OCI-LY7 (cell line): ENCODE measurements at regions not wholly inside any gene's neighbourhood (a gene's known extent, or its start where the extent isn't known, plus 50 kb on each side); places are given as distances from the start of the nearest gene placed in this dataset.

Source experiments
- BruUV-seq: library from RNA; stranded (reverse); fragments of 400-500 nt; replicated peaks from 2 replicates; lab custom pipeline; 2021; lab: Mats Ljungman, UMichigan
- CTCF ChIA-PET: fragments of 300-600 bp; sonication (Branson Sonifier 250); formaldehyde crosslinking; loops from one replicate; lab custom pipeline; 2022; ENCODE audit warnings: antibody characterized with exemption; ENCODE audit not compliant: unreplicated experiment; lab: Charles Lee
- POLR2A ChIA-PET: fragments of 300-600 bp; sonication (Branson Sonifier 250); formaldehyde crosslinking; loops from one replicate; lab custom pipeline; 2022; ENCODE audit warnings: antibody characterized with exemption; lab: Charles Lee
- DNase-seq: peaks from one replicate; pipeline ENCODE4 v3.0.0-alpha.2; 2015; ENCODE audit warnings: low spot score
- H2AFZ ChIP-seq: fragments of 200-600 bp; sonication (generic), shearing (Covaris generic); 2 replicates; pipeline ENCODE4 v1.6.1; 2014; ENCODE audit warnings: mild to moderate bottlenecking, antibody characterized with exemption, low read length, moderate library complexity
- H3K27ac ChIP-seq: fragments of 200-600 bp; sonication (generic); 2 replicates; pipeline ENCODE4 v1.5.1; 2014; ENCODE audit warnings: mixed run types, low read depth, mild to moderate bottlenecking, moderate library complexity, low read length, inconsistent platforms; ENCODE audit not compliant: poor library complexity, severe bottlenecking
- H3K36me3 ChIP-seq: fragments of 200-600 bp; sonication (generic); 2 replicates; pipeline ENCODE4 v1.6.1; 2014; ENCODE audit warnings: mild to moderate bottlenecking, antibody characterized with exemption, low read length, moderate library complexity, mixed read lengths; ENCODE audit not compliant: insufficient read depth
- H3K4me1 ChIP-seq: fragments of 200-600 bp; sonication (generic); 2 replicates; pipeline ENCODE4 v1.5.1; 2014; ENCODE audit warnings: mild to moderate bottlenecking, low read length; ENCODE audit not compliant: insufficient read depth, poor library complexity, severe bottlenecking
- H3K4me2 ChIP-seq: fragments of 200-600 bp; sonication (generic); 2 replicates; pipeline ENCODE4 v1.6.1; 2014; ENCODE audit warnings: mild to moderate bottlenecking, low read length
- H3K4me3 ChIP-seq: fragments of 200-600 bp; sonication (generic); 2 replicates; pipeline ENCODE4 v1.5.1; 2014; ENCODE audit warnings: mild to moderate bottlenecking, low read depth, low read length; ENCODE audit not compliant: poor library complexity, severe bottlenecking
- H3K79me2 ChIP-seq: fragments of 200-600 bp; sonication (generic); 2 replicates; pipeline ENCODE4 v1.6.1; 2016; ENCODE audit warnings: low read depth, mild to moderate bottlenecking, low read length, moderate library complexity, mixed read lengths; ENCODE audit not compliant: insufficient read depth
- H3K9me2 ChIP-seq: fragments of 200-600 bp; sonication (generic); 2 replicates; pipeline ENCODE4 v1.6.1; 2016; ENCODE audit warnings: mild to moderate bottlenecking, low read length, mixed read lengths; ENCODE audit not compliant: insufficient read depth
- H3K9me3 ChIP-seq: fragments of 200-600 bp; sonication (generic); 2 replicates; pipeline ENCODE4 v1.6.1; 2014; ENCODE audit warnings: mild to moderate bottlenecking, mixed run types, low read length, mixed read lengths
- H4K20me1 ChIP-seq: fragments of 200-600 bp; sonication (generic); 2 replicates; pipeline ENCODE4 v1.6.1; 2014; ENCODE audit warnings: mild to moderate bottlenecking, antibody characterized with exemption, low read length, moderate library complexity, mixed read lengths; ENCODE audit not compliant: insufficient read depth
- EZH2phosphoT487 ChIP-seq: fragments of 200-600 bp; sonication (generic); IDR thresholded peaks from 2 replicates; pipeline ENCODE4 v1.6.1; 2018; ENCODE audit warnings: low read depth, borderline replicate concordance, mild to moderate bottlenecking, mixed run types, antibody characterized with exemption, low read length, moderate library complexity, mixed read lengths
- intact Hi-C: fragments of 100-400 bp; cut with micrococcal nuclease; formaldehyde crosslinking; loops from one replicate; pipeline ENCODE4 v1.10.0; 2022; ENCODE audit not compliant: unreplicated experiment
- TF ChIP-seq, protein P1 (sequence below): fragments of 200-600 bp; sonication (generic); conservative IDR thresholded peaks from 2 replicates; pipeline ENCODE4 v1.5.1; 2014; ENCODE audit warnings: mild to moderate bottlenecking, antibody characterized with exemption, low read length, moderate library complexity, mixed read lengths

DNA sequence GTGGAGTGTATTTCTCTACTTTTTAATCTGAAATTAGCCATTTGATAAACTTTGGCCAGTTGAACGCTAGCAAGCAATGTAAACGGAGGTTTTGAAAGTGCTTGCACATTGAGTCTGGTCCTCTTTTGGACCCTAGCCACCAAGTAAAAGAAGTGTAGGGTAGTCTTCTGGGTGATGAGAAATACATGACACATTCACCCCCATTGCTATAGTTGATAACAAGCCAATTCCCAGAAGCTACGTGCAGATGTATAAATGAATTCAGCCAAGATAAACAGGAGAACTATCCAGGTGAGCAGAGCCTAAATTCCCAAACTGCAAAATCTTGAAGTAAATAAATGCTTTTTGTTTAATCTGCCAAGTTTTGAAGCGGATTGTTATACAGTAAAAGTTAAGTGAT is 965.4 kb upstream of the GRIA3 start:
- no peak for DNase-seq
- H3K27ac ChIP-seq = no peak overlapping the region
- ChIA-PET POLR2A (no interaction called here), CTCF (no interaction called here)
- H3K9me3 ChIP-seq = no peaks in the 10 kb centered on the region
- no peak overlapping the region for H2AFZ ChIP-seq
- no peaks in the 10 kb centered on the region for H4K20me1 ChIP-seq
- no peaks in the 10 kb centered on the region for H3K79me2 ChIP-seq
- no peaks in the 10 kb centered on the region for H3K4me1 ChIP-seq
- H3K4me3 ChIP-seq = no peak overlapping the region
- no TSS peak for BruUV-seq
- intact Hi-C loops = no loop called here
- no peak overlapping the region for H3K4me2 ChIP-seq
- H3K9me2 ChIP-seq = no peaks in the 10 kb centered on the region
- no peaks in the 10 kb centered on the region for H3K36me3 ChIP-seq
- TF ChIP-seq, protein P1, sequence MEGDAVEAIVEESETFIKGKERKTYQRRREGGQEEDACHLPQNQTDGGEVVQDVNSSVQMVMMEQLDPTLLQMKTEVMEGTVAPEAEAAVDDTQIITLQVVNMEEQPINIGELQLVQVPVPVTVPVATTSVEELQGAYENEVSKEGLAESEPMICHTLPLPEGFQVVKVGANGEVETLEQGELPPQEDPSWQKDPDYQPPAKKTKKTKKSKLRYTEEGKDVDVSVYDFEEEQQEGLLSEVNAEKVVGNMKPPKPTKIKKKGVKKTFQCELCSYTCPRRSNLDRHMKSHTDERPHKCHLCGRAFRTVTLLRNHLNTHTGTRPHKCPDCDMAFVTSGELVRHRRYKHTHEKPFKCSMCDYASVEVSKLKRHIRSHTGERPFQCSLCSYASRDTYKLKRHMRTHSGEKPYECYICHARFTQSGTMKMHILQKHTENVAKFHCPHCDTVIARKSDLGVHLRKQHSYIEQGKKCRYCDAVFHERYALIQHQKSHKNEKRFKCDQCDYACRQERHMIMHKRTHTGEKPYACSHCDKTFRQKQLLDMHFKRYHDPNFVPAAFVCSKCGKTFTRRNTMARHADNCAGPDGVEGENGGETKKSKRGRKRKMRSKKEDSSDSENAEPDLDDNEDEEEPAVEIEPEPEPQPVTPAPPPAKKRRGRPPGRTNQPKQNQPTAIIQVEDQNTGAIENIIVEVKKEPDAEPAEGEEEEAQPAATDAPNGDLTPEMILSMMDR = no peak
- no peak for TF ChIP-seq EZH2phosphoT487

DNA sequence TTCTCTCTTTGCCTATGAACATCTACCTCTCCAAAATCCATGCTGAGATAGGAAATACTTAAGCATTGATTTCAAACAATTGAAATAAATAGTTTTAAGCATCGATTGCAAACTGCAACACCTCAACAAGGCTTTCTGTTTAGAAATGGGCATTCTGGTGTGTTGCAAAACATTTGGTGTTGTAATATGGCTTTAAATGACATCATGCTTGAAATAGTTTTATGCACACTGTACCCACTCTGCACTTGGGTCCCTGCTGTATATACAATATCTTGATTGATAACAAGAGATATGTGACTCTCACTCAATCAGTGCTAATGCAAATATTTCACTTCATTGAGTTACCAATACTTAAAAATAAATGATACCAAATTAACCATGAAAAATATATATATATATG is 964.9 kb upstream of the GRIA3 start:
- BruUV-seq = no TSS peak
- H3K9me2 ChIP-seq = no peaks in the 10 kb centered on the region
- H3K36me3 ChIP-seq = no peaks in the 10 kb centered on the region
- POLR2A ChIA-PET = no interaction called here
- H3K79me2 ChIP-seq = no peaks in the 10 kb centered on the region
- CTCF ChIA-PET = no interaction called here
- H3K4me3 ChIP-seq = no peak overlapping the region
- H3K4me1 ChIP-seq = no peaks in the 10 kb centered on the region
- no peak overlapping the region for H3K4me2 ChIP-seq
- no peak overlapping the region for H3K27ac ChIP-seq
- H2AFZ ChIP-seq = no peak overlapping the region
- intact Hi-C loops = no loop called here
- no peak for DNase-seq
- no peaks in the 10 kb centered on the region for H3K9me3 ChIP-seq
- no peaks in the 10 kb centered on the region for H4K20me1 ChIP-seq
- no peak for TF ChIP-seq EZH2phosphoT487
- TF ChIP-seq, protein P1 = no peak

DNA sequence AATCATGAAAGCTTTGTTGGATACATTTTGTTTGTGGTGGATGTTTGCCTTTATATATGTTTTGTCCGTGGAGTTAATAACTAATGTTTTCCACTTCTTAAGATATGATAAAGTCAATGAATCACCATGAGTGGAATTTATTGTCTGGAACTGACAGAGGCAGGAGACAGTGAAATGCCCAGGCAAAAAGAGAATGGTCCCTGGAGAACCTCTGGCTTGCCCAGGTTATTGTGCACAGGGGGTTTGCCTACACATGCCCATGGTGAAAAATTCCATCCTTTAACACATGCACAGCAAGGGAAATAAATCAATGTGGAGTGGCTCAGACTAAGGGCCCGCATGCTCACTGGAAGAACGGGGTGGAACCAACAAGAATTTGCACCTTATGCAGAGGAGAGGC is 964.3 kb upstream of the GRIA3 start:
- BruUV-seq = no TSS peak
- H3K79me2 ChIP-seq = no peaks in the 10 kb centered on the region
- CTCF ChIA-PET = no interaction called here

More for the DNA sequence above, 964.3 kb upstream of the GRIA3 start:
- no peak for DNase-seq
- Histone ChIP-seq H3K27ac (no peak overlapping the region), H3K9me3 (no peaks in the 10 kb centered on the region), H3K4me2 (no peak overlapping the region), H3K36me3 (no peaks in the 10 kb centered on the region), H4K20me1 (no peaks in the 10 kb centered on the region), H2AFZ (no peak overlapping the region), H3K9me2 (no peaks in the 10 kb centered on the region), H3K4me1 (no peaks in the 10 kb centered on the region), H3K4me3 (no peak overlapping the region)
- POLR2A ChIA-PET = no interaction called here
- no peak for TF ChIP-seq EZH2phosphoT487
- TF ChIP-seq, protein P1 = no peak
- intact Hi-C loops = no loop called here
